ENCODE measurements at regions not wholly inside any gene's neighbourhood (a gene's known extent, or its start where the extent isn't known, plus 50 kb on each side); places are given as distances from the start of the nearest gene placed in this dataset.

DNA sequence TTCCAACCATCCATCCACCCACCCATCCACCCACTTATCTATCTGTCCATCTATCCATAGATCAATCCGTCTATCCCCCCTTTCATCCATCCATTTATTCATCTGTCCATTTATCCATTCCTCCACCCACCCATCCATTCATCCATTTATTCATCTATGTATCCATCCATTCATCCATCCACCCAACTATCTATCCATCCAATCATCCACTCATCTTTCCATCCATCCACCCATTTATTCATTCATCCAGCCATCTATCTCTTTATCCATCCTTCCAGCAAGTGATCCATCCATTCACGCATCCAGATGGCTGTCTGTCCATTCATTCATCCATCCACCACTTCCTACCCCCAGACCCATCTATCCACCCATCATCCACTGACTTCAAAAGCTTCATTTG, 84.0 kb upstream of the CD99 start:
- Histone ChIP-seq H3K36me3 (replicated peaks in 1 of 2; ENCODE audit: control insufficient read depth in 1 of 2, insufficient read depth in 2 of 2, low read length in 2 of 2) (peaks cover 8 to 32% of the 10 kb centered on the region in 2 donors), H3K4me2 (replicated peaks; ENCODE audit: extremely low read depth, low read length, poor library complexity, severe bottlenecking) (peak overlapping the region; percentile 11), H3K9me3 (replicated peaks in 1 of 2; ENCODE audit: control insufficient read depth in 1 of 2, insufficient read depth in 1 of 2, low read length in 2 of 2) (no peaks in the 10 kb centered on the region), H2AFZ (ENCODE audit: insufficient read depth, low read depth, low read length, poor library complexity, severe bottlenecking) (no peak overlapping the region), H3K79me2 (ENCODE audit: insufficient read depth, low read length) (peaks cover 72% of the 10 kb centered on the region), H3K27me3 (ENCODE audit: control insufficient read depth in 2 of 2, insufficient read depth in 2 of 2, low read length in 2 of 2) (no peaks in the 10 kb centered on the region), H3K9ac (ENCODE audit: insufficient read depth, low read length, poor library complexity, severe bottlenecking) (no peak overlapping the region), H3K27ac (ENCODE audit: low read depth in 1 of 2, low read length in 2 of 2) (no peak overlapping the region), H3K4me1 (ENCODE audit: control insufficient read depth in 1 of 2, insufficient read depth in 2 of 2, low read length in 2 of 2) (peaks cover 28 to 32% of the 10 kb centered on the region in 2 donors), H4K20me1 (ENCODE audit: insufficient read depth, low read length) (peaks cover 40% of the 10 kb centered on the region), H3K4me3 (replicated peaks in 1 of 3; ENCODE audit: low read depth in 2 of 3, low read length in 3 of 3) (peak overlapping the region in 1 of 3 experiments; percentile 90)
- Mint-ChIP-seq H3K4me1 (peaks cover 52% of the 10 kb centered on the region), H3K9me3 (peaks cover 0 to 3% (median 1%) of the 10 kb centered on the region in 7 donors), H3K27ac (peak overlapping the region in 1 of 7 donors; percentile 48), H3K4me3 (no peak overlapping the region), H3K27me3 (ENCODE audit: low read depth in 3 of 3) (peaks cover 0 to 3% (median 0%) of the 10 kb centered on the region in 3 donors), H3K36me3 (peaks cover 31 to 43% of the 10 kb centered on the region in 2 donors)
- intact Hi-C loops (cut with micrococcal nuclease): loop anchor here (10.0 kb wide), 2 partner anchors 112 to 1152 kb away; partner anchors contain the start of gene ASMTL (in 1 of the 2)
- WGBS (ENCODE audit: insufficient coverage): 100% methylated on average over 2 of the region's 2 CpGs
- no peak for DNase-seq
- TF ChIP-seq, protein P1, sequence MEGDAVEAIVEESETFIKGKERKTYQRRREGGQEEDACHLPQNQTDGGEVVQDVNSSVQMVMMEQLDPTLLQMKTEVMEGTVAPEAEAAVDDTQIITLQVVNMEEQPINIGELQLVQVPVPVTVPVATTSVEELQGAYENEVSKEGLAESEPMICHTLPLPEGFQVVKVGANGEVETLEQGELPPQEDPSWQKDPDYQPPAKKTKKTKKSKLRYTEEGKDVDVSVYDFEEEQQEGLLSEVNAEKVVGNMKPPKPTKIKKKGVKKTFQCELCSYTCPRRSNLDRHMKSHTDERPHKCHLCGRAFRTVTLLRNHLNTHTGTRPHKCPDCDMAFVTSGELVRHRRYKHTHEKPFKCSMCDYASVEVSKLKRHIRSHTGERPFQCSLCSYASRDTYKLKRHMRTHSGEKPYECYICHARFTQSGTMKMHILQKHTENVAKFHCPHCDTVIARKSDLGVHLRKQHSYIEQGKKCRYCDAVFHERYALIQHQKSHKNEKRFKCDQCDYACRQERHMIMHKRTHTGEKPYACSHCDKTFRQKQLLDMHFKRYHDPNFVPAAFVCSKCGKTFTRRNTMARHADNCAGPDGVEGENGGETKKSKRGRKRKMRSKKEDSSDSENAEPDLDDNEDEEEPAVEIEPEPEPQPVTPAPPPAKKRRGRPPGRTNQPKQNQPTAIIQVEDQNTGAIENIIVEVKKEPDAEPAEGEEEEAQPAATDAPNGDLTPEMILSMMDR (IDR thresholded peaks at IDR 0.05): no peak

DNA sequence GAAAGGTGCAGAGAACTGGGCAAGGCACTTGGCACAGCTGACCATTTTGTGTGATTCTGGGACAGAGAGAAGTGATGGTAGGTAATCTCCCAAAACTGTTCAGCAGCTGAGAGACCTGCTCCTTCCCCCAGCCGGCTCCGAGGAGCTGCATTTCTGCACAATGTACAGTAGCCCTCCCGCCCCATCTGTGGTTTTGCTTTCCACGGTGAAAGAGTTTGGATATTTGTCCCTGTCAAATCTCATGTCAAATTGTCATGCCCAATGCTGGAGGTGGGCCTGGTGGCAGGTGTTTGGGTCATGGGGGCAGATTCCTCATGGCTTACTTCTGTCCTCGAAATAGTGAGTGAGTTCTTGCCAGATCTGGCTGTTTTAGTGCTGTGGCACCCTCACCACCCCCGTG, 90.5 kb upstream of the CD99 start:
- Mint-ChIP-seq H3K27ac (peak overlapping the region in 2 of 7 donors; percentile 19 to 50), H3K27me3 (ENCODE audit: low read depth in 3 of 3) (peaks cover 0 to 2% (median 0%) of the 10 kb centered on the region in 3 donors), H3K9me3 (peaks cover 0 to 6% (median 2%) of the 10 kb centered on the region in 7 donors), H3K4me3 (no peak overlapping the region), H3K36me3 (peaks cover 44 to 69% of the 10 kb centered on the region in 2 donors), H3K4me1 (peaks cover 11% of the 10 kb centered on the region)
- Histone ChIP-seq H3K36me3 (replicated peaks in 1 of 2; ENCODE audit: control insufficient read depth in 1 of 2, insufficient read depth in 2 of 2, low read length in 2 of 2) (peaks cover 20 to 73% of the 10 kb centered on the region in 2 donors), H4K20me1 (ENCODE audit: insufficient read depth, low read length) (peaks cover 48% of the 10 kb centered on the region), H3K9ac (ENCODE audit: insufficient read depth, low read length, poor library complexity, severe bottlenecking) (no peak overlapping the region), H3K4me1 (ENCODE audit: control insufficient read depth in 1 of 2, insufficient read depth in 2 of 2, low read length in 2 of 2) (no peaks in the 10 kb centered on the region), H3K9me3 (replicated peaks in 1 of 2; ENCODE audit: control insufficient read depth in 1 of 2, insufficient read depth in 1 of 2, low read length in 2 of 2) (no peaks in the 10 kb centered on the region), H3K27ac (ENCODE audit: low read depth in 1 of 2, low read length in 2 of 2) (no peak overlapping the region), H3K4me3 (replicated peaks in 1 of 3; ENCODE audit: low read depth in 2 of 3, low read length in 3 of 3) (no peak overlapping the region), H3K79me2 (ENCODE audit: insufficient read depth, low read length) (peaks cover 19% of the 10 kb centered on the region), H3K4me2 (replicated peaks; ENCODE audit: extremely low read depth, low read length, poor library complexity, severe bottlenecking) (no peak overlapping the region), H3K27me3 (ENCODE audit: control insufficient read depth in 2 of 2, insufficient read depth in 2 of 2, low read length in 2 of 2) (no peaks in the 10 kb centered on the region), H2AFZ (ENCODE audit: insufficient read depth, low read depth, low read length, poor library complexity, severe bottlenecking) (no peak overlapping the region)
- TF ChIP-seq, protein P1 (IDR thresholded peaks at IDR 0.05): no peak
- 100% methylated on average over 6 of the region's 6 CpGs for WGBS (ENCODE audit: insufficient coverage)
- DNase-seq: no peak
- intact Hi-C loops (cut with micrococcal nuclease): loop anchor here (10.0 kb wide), 2 partner anchors 106 to 1146 kb away; partner anchors contain the start of gene ASMTL (in 1 of the 2)

Measured in CD14-positive monocyte (primary cell).